OCI-LY7 (cell line): ENCODE measurements at regions not wholly inside any gene's neighbourhood (a gene's known extent, or its start where the extent isn't known, plus 50 kb on each side); places are given as distances from the start of the nearest gene placed in this dataset.

ENCODE experiments used
- BruUV-seq: library from RNA; stranded (reverse); fragments of 400-500 nt; replicated peaks from 2 replicates; lab custom pipeline; 2021; lab: Mats Ljungman, UMichigan
- CTCF ChIA-PET: fragments of 300-600 bp; sonication (Branson Sonifier 250); formaldehyde crosslinking; loops from one replicate; lab custom pipeline; 2022; ENCODE audit warnings: antibody characterized with exemption; ENCODE audit not compliant: unreplicated experiment; lab: Charles Lee
- POLR2A ChIA-PET: fragments of 300-600 bp; sonication (Branson Sonifier 250); formaldehyde crosslinking; loops from one replicate; lab custom pipeline; 2022; ENCODE audit warnings: antibody characterized with exemption; lab: Charles Lee
- DNase-seq: peaks from one replicate; pipeline ENCODE4 v3.0.0-alpha.2; 2015; ENCODE audit warnings: low spot score
- H2AFZ ChIP-seq: fragments of 200-600 bp; sonication (generic), shearing (Covaris generic); 2 replicates; pipeline ENCODE4 v1.6.1; 2014; ENCODE audit warnings: mild to moderate bottlenecking, antibody characterized with exemption, low read length, moderate library complexity
- H3K27ac ChIP-seq: fragments of 200-600 bp; sonication (generic); 2 replicates; pipeline ENCODE4 v1.5.1; 2014; ENCODE audit warnings: mixed run types, low read depth, mild to moderate bottlenecking, moderate library complexity, low read length, inconsistent platforms; ENCODE audit not compliant: poor library complexity, severe bottlenecking
- H3K36me3 ChIP-seq: fragments of 200-600 bp; sonication (generic); 2 replicates; pipeline ENCODE4 v1.6.1; 2014; ENCODE audit warnings: mild to moderate bottlenecking, antibody characterized with exemption, low read length, moderate library complexity, mixed read lengths; ENCODE audit not compliant: insufficient read depth
- H3K4me1 ChIP-seq: fragments of 200-600 bp; sonication (generic); 2 replicates; pipeline ENCODE4 v1.5.1; 2014; ENCODE audit warnings: mild to moderate bottlenecking, low read length; ENCODE audit not compliant: insufficient read depth, poor library complexity, severe bottlenecking
- H3K4me2 ChIP-seq: fragments of 200-600 bp; sonication (generic); 2 replicates; pipeline ENCODE4 v1.6.1; 2014; ENCODE audit warnings: mild to moderate bottlenecking, low read length
- H3K4me3 ChIP-seq: fragments of 200-600 bp; sonication (generic); 2 replicates; pipeline ENCODE4 v1.5.1; 2014; ENCODE audit warnings: mild to moderate bottlenecking, low read depth, low read length; ENCODE audit not compliant: poor library complexity, severe bottlenecking
- H3K79me2 ChIP-seq: fragments of 200-600 bp; sonication (generic); 2 replicates; pipeline ENCODE4 v1.6.1; 2016; ENCODE audit warnings: low read depth, mild to moderate bottlenecking, low read length, moderate library complexity, mixed read lengths; ENCODE audit not compliant: insufficient read depth
- H3K9me2 ChIP-seq: fragments of 200-600 bp; sonication (generic); 2 replicates; pipeline ENCODE4 v1.6.1; 2016; ENCODE audit warnings: mild to moderate bottlenecking, low read length, mixed read lengths; ENCODE audit not compliant: insufficient read depth
- H3K9me3 ChIP-seq: fragments of 200-600 bp; sonication (generic); 2 replicates; pipeline ENCODE4 v1.6.1; 2014; ENCODE audit warnings: mild to moderate bottlenecking, mixed run types, low read length, mixed read lengths
- H4K20me1 ChIP-seq: fragments of 200-600 bp; sonication (generic); 2 replicates; pipeline ENCODE4 v1.6.1; 2014; ENCODE audit warnings: mild to moderate bottlenecking, antibody characterized with exemption, low read length, moderate library complexity, mixed read lengths; ENCODE audit not compliant: insufficient read depth
- CTCF ChIP-seq: fragments of 200-600 bp; sonication (generic); conservative IDR thresholded peaks from 2 replicates; pipeline ENCODE4 v1.5.1; 2014; ENCODE audit warnings: mild to moderate bottlenecking, antibody characterized with exemption, low read length, moderate library complexity, mixed read lengths
- EZH2phosphoT487 ChIP-seq: fragments of 200-600 bp; sonication (generic); IDR thresholded peaks from 2 replicates; pipeline ENCODE4 v1.6.1; 2018; ENCODE audit warnings: low read depth, borderline replicate concordance, mild to moderate bottlenecking, mixed run types, antibody characterized with exemption, low read length, moderate library complexity, mixed read lengths
- intact Hi-C: fragments of 100-400 bp; cut with micrococcal nuclease; formaldehyde crosslinking; loops from one replicate; pipeline ENCODE4 v1.10.0; 2022; ENCODE audit not compliant: unreplicated experiment

- Histone ChIP-seq H3K79me2 (no peaks in the 10 kb centered on the region), H3K36me3 (no peaks in the 10 kb centered on the region), H3K4me3 (no peak overlapping the region), H4K20me1 (no peaks in the 10 kb centered on the region), H3K9me3 (no peaks in the 10 kb centered on the region), H2AFZ (no peak overlapping the region), H3K4me1 (no peaks in the 10 kb centered on the region), H3K4me2 (no peak overlapping the region), H3K9me2 (no peaks in the 10 kb centered on the region), H3K27ac (no peak overlapping the region)
- no peak for DNase-seq
- intact Hi-C loops = no loop called here
- TF ChIP-seq CTCF (no peak), EZH2phosphoT487 (no peak)
- BruUV-seq = no TSS peak
- POLR2A ChIA-PET = interaction anchor here (0.6 kb wide), 1 partner anchor 1097 kb away, joined by 3 read pairs; no protein-coding TSS in a partner anchor
- CTCF ChIA-PET = no interaction called here
Measured at GRCh38 chr4:147332091-147332490, 148.8 kb upstream of the EDNRA start.

DNA sequence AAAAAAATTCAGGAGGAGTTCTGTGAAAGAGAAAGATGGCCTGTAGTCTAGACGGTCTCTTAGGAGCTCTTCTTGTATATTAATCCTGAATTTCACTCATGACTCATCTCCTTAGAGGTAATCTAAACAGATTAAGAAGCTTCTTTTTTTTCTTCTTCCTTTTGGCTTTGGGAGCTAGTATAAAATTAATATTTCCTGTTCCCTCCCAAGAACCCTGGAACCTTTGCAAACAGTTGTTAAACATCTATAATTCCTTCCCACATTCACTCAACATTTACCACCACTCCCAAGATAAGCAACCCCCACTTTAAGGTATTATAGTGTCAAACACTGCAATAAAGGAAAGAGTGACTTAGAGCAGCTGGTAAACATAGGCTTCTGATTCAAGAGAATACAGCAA lies 146.4 kb upstream of the EDNRA start:
- DNase-seq = no peak
- Histone ChIP-seq H3K9me3 (no peaks in the 10 kb centered on the region), H3K4me2 (no peak overlapping the region), H3K4me1 (no peaks in the 10 kb centered on the region), H3K79me2 (no peaks in the 10 kb centered on the region), H2AFZ (no peak overlapping the region), H3K9me2 (no peaks in the 10 kb centered on the region), H3K36me3 (no peaks in the 10 kb centered on the region), H3K4me3 (no peak overlapping the region), H4K20me1 (no peaks in the 10 kb centered on the region), H3K27ac (no peak overlapping the region)
- ChIA-PET POLR2A (no interaction called here), CTCF (no interaction called here)
- no peak for TF ChIP-seq EZH2phosphoT487
- TF ChIP-seq CTCF = no peak
- intact Hi-C loops = no loop called here
- no TSS peak for BruUV-seq

GRCh38 chr4:147335183-147335582 lies 145.7 kb upstream of the EDNRA start:
- DNase-seq = no peak
- intact Hi-C loops = no loop called here
- no peak overlapping the region for H2AFZ ChIP-seq

More at GRCh38 chr4:147335183-147335582, 145.7 kb upstream of the EDNRA start:
- ChIA-PET POLR2A (no interaction called here), CTCF (no interaction called here)
- Histone ChIP-seq H3K4me2 (no peak overlapping the region), H3K9me3 (no peaks in the 10 kb centered on the region), H3K79me2 (no peaks in the 10 kb centered on the region), H3K4me3 (no peak overlapping the region), H3K36me3 (no peaks in the 10 kb centered on the region), H4K20me1 (no peaks in the 10 kb centered on the region), H3K27ac (no peak overlapping the region), H3K9me2 (no peaks in the 10 kb centered on the region), H3K4me1 (no peaks in the 10 kb centered on the region)
- TF ChIP-seq EZH2phosphoT487 (no peak), CTCF (no peak)
- no TSS peak for BruUV-seq
